HepG2 (cell line): ENCODE measurements at regions not wholly inside any gene's neighbourhood (a gene's known extent, or its start where the extent isn't known, plus 50 kb on each side); places are given as distances from the start of the nearest gene placed in this dataset.

Experiments used
- ATAC-seq: fragments of 200-7000 bp; cut with Tn5 transposase; 3 replicates; pipeline ENCODE4 v1.9.1; 2020; ENCODE audit warnings: mild to moderate bottlenecking, moderate library complexity
- BruUV-seq: library from RNA; stranded (reverse); fragments of 400-500 nt; replicated peaks from 2 replicates; lab custom pipeline; 2021; lab: Mats Ljungman, UMichigan
- CTCF ChIA-PET: fragments of 300-600 bp; formaldehyde crosslinking; extraction: SDS; loops from one replicate; lab custom pipeline; 2021; ENCODE audit warnings: low total read pairs, inconsistent platforms, low intra/inter-chr PET ratio; lab: Yijun Ruan, JAX
- POLR2A ChIA-PET: fragments of 350-600 bp; sonication (Branson Sonifier 250); formaldehyde crosslinking; loops from one replicate; lab custom pipeline; 2020; ENCODE audit warnings: antibody characterized with exemption, inconsistent platforms; lab: Yijun Ruan, JAX
- DNase-seq: peaks from one replicate; pipeline ENCODE4 v3.0.0-alpha.2; 2015; ENCODE audit warnings: low spot score
- FAIRE-seq: peaks from 3 replicates; lab custom pipeline; 2011; peaks lifted over from hg19 to GRCh38; lab: Jason Lieb, UNC
- H2AFZ ChIP-seq: one replicate; pipeline ENCODE4 v1.6.1; 2011; ENCODE audit warnings: low read length, inconsistent platforms
- H3K27ac ChIP-seq: fragments of 300-600 bp; 3 replicates; pipeline ENCODE4 v1.8.0; 2011; ENCODE audit warnings: mixed run types, mild to moderate bottlenecking, mixed read lengths, low read length, inconsistent platforms; ENCODE audit not compliant: insufficient read depth; ENCODE audit errors: extremely low read length
- H3K27me3 ChIP-seq, 2 experiments: fragments of 200-600 bp in 1 of 2; 2 replicates in 1 of 2; 3 replicates in 1 of 2; pipeline versions ENCODE4 v1.6.0 to v1.8.0; 2011; ENCODE audit warnings: low read length in 2 of 2, mild to moderate bottlenecking in 2 of 2, moderate library complexity in 2 of 2, inconsistent platforms in 1 of 2; ENCODE audit not compliant: insufficient read depth in 2 of 2, control insufficient read depth in 1 of 2
- H3K36me3 ChIP-seq, 2 experiments: fragments of 200-600 bp in 1 of 2; replicated peaks in 1 of 2; 2 replicates in 1 of 2; 3 replicates in 1 of 2; pipeline versions ENCODE4 v1.5.1 to v1.8.0; 2011; ENCODE audit warnings: low read length in 2 of 2, inconsistent platforms in 1 of 2; ENCODE audit not compliant: insufficient read depth in 2 of 2, control insufficient read depth in 1 of 2
- H3K4me1 ChIP-seq: 2 replicates; pipeline ENCODE4 v1.5.1; 2012; ENCODE audit warnings: low read length, inconsistent platforms; ENCODE audit not compliant: insufficient read depth
- H3K4me2 ChIP-seq: 2 replicates; pipeline ENCODE4 v1.6.0; 2011; ENCODE audit warnings: low read depth, low read length, inconsistent platforms
- H3K4me3 ChIP-seq, 3 experiments: fragments of 200-600 bp in 1 of 3; sonication (generic), shearing (Covaris generic) in 1 of 3; replicated peaks in 1 of 3; 2 replicates each; pipeline ENCODE4 v1.5.1; 2011 to 2016; ENCODE audit warnings: low read length in 3 of 3, inconsistent platforms in 2 of 3, low read depth in 2 of 3, mild to moderate bottlenecking in 2 of 3, control low read depth in 1 of 3, mixed read lengths in 1 of 3; ENCODE audit not compliant: insufficient read depth in 1 of 3
- H3K79me2 ChIP-seq: one replicate; pipeline ENCODE4 v1.6.1; 2011; ENCODE audit warnings: low read length, inconsistent platforms; ENCODE audit not compliant: insufficient read depth
- H3K9ac ChIP-seq: 2 replicates; pipeline ENCODE4 v1.6.0; 2011; ENCODE audit warnings: mild to moderate bottlenecking, low read depth, low read length, inconsistent platforms; ENCODE audit not compliant: insufficient read depth
- H3K9me3 ChIP-seq: 2 replicates; pipeline ENCODE4 v1.5.1; 2012; ENCODE audit warnings: mild to moderate bottlenecking, low read length
- H4K20me1 ChIP-seq: 2 replicates; pipeline ENCODE4 v1.6.0; 2011; ENCODE audit warnings: inconsistent platforms, mild to moderate bottlenecking, low read length, moderate library complexity; ENCODE audit not compliant: insufficient read depth
- BCL6 ChIP-seq: IDR thresholded peaks from 2 replicates; pipeline ENCODE4 v1.6.1; 2016; ENCODE audit warnings: missing genetic modification reagents, missing compliant biosample characterization
- DMTF1 ChIP-seq: sonication (generic); formaldehyde crosslinking; IDR thresholded peaks from 2 replicates; pipeline ENCODE4 v1.4.0; 2020; ENCODE audit warnings: mild to moderate bottlenecking, missing genetic modification reagents
- DNMT1 ChIP-seq: sonication (generic); formaldehyde crosslinking; IDR thresholded peaks from 2 replicates; pipeline ENCODE4 v1.5.1; 2020; ENCODE audit warnings: mild to moderate bottlenecking, missing genetic modification reagents
- GABPA ChIP-seq, 2 experiments: IDR thresholded peaks; 2 replicates each; pipeline ENCODE4 v1.6.1; 2011 to 2016; ENCODE audit warnings: low read depth in 2 of 2, low read length in 1 of 2, missing biosample characterization in 1 of 2, missing genetic modification characterization in 1 of 2
- MAFK ChIP-seq, 2 experiments: IDR thresholded peaks in 1 of 2; conservative IDR thresholded peaks in 1 of 2; 2 replicates each; pipeline ENCODE4 v1.6.1; 2011; ENCODE audit warnings: improper control_type of control experiment in 2 of 2, low read length in 2 of 2
- PATZ1 ChIP-seq: sonication (generic); formaldehyde crosslinking; IDR thresholded peaks from 2 replicates; pipeline ENCODE4 v1.4.0; 2020; ENCODE audit warnings: missing genetic modification reagents
- PAWR ChIP-seq: sonication (generic); formaldehyde crosslinking; IDR thresholded peaks from 2 replicates; pipeline ENCODE4 v1.4.0; 2020; ENCODE audit warnings: missing genetic modification reagents, mild to moderate bottlenecking, borderline replicate concordance
- SNAPC2 ChIP-seq: sonication (generic); formaldehyde crosslinking; IDR thresholded peaks from 2 replicates; pipeline ENCODE4 v1.8.1; 2022; ENCODE audit warnings: mild to moderate bottlenecking, missing genetic modification reagents
- SRF ChIP-seq: IDR thresholded peaks from 2 replicates; pipeline ENCODE4 v1.6.1; 2011; ENCODE audit warnings: mild to moderate bottlenecking, low read depth, low read length, moderate library complexity
- ZBTB44 ChIP-seq: sonication (generic); formaldehyde crosslinking; IDR thresholded peaks from 2 replicates; pipeline ENCODE4 v1.4.0; 2020; ENCODE audit warnings: missing genetic modification reagents
- ZBTB7A ChIP-seq: sonication (generic); formaldehyde crosslinking; IDR thresholded peaks from 2 replicates; pipeline ENCODE4 v1.8.0; 2022; ENCODE audit warnings: mild to moderate bottlenecking, missing genetic modification reagents
- ZNF33B ChIP-seq: sonication (generic); formaldehyde crosslinking; IDR thresholded peaks from 2 replicates; pipeline ENCODE4 v1.5.1; 2020; ENCODE audit warnings: mild to moderate bottlenecking, missing genetic modification reagents
- ZNF543 ChIP-seq: sonication (generic); formaldehyde crosslinking; IDR thresholded peaks from 2 replicates; pipeline ENCODE4 v1.4.0; 2020; ENCODE audit warnings: mild to moderate bottlenecking, missing genetic modification reagents
- ZNF660 ChIP-seq: sonication (generic); formaldehyde crosslinking; IDR thresholded peaks from 2 replicates; pipeline ENCODE4 v1.5.1; 2020; ENCODE audit warnings: mild to moderate bottlenecking, low read depth, missing genetic modification reagents, borderline replicate concordance
- ZNF703 ChIP-seq: sonication (generic); formaldehyde crosslinking; IDR thresholded peaks from 2 replicates; pipeline ENCODE4 v1.5.1; 2020; ENCODE audit warnings: missing genetic modification reagents, mild to moderate bottlenecking, moderate library complexity, borderline replicate concordance
- ZNF800 ChIP-seq: sonication (generic); formaldehyde crosslinking; IDR thresholded peaks from 2 replicates; pipeline ENCODE4 v1.4.0; 2020; ENCODE audit warnings: missing genetic modification reagents
- WGBS: methylation state at CpG from one replicate; pipeline ENCODE4 v1.1.6; 2017; ENCODE audit warnings: low lambda C conversion rate; 5-methylcytosine and 5-hydroxymethylcytosine counted together
- in situ Hi-C: cut with HindIII; loops from 2 replicates; pipeline ENCODE4 v1.10.0; 2017; ENCODE audit warnings: low pct_unique_long_range_greater_than_20kb; ENCODE audit not compliant: extremely low pct_ligation_motif_present
- intact Hi-C: fragments of 100-400 bp; cut with micrococcal nuclease; formaldehyde crosslinking; loops from one replicate; pipeline ENCODE4 v1.10.0; 2022; ENCODE audit not compliant: unreplicated experiment

GRCh38 chr2:104904889-104905288, 51.0 kb downstream of the POU3F3 start:
- H3K9ac ChIP-seq: no peak overlapping the region
- H3K9me3 ChIP-seq: no peaks in the 10 kb centered on the region
- no peaks in the 10 kb centered on the region for H3K36me3 ChIP-seq
- BruUV-seq: no TSS peak
- no peak for FAIRE-seq
- POLR2A ChIA-PET: no interaction called here
- no peaks in the 10 kb centered on the region for H4K20me1 ChIP-seq
- ATAC-seq: peak; percentile 60
- under 1% methylated on average over 5 of the region's 6 CpGs for WGBS
- no peaks in the 10 kb centered on the region for H3K79me2 ChIP-seq
- H3K27me3 ChIP-seq: peaks cover 0 to 36% of the 10 kb centered on the region in 2 experiments; a peak in 4 of 5 replicates
- in situ Hi-C loops: no loop called here
- CTCF ChIA-PET: no interaction called here
- DNase-seq: no peak
- no peak overlapping the region for H2AFZ ChIP-seq
- TF ChIP-seq PAWR (CRISPR knock-in tag): no peak
- TF ChIP-seq SNAPC2 (CRISPR knock-in tag): no peak
- no peak for TF ChIP-seq SRF
- no peak for TF ChIP-seq DNMT1
- TF ChIP-seq ZNF703 (CRISPR knock-in tag): no peak
- TF ChIP-seq ZBTB44 (CRISPR knock-in tag): no peak
- TF ChIP-seq ZNF33B (CRISPR knock-in tag): no peak
- no peak for TF ChIP-seq PATZ1 (CRISPR knock-in tag)
- no peak for TF ChIP-seq MAFK (conservative IDR thresholded peaks at IDR 0.05 in 1 of 2, IDR thresholded peaks at IDR 0.05 in 1 of 2; ENCODE audit: low read length in 2 of 2)
- no peak for TF ChIP-seq GABPA (IDR thresholded peaks at IDR 0.05; ENCODE audit: low read depth, low read length)
- TF ChIP-seq GABPA (CRISPR knock-in tag; IDR thresholded peaks at IDR 0.05; ENCODE audit: low read depth): no peak
- no peak for TF ChIP-seq ZBTB7A (CRISPR knock-in tag)
- no peak for TF ChIP-seq BCL6
- TF ChIP-seq DMTF1 (CRISPR knock-in tag): no peak
- TF ChIP-seq ZNF660: no peak
- no peak for TF ChIP-seq ZNF800 (CRISPR knock-in tag)
- no peak for TF ChIP-seq ZNF543 (CRISPR knock-in tag)
- H3K27ac ChIP-seq: no peak overlapping the region
- H3K4me2 ChIP-seq: no peak overlapping the region
- intact Hi-C loops: no loop called here
- H3K4me3 ChIP-seq: no peak overlapping the region
- H3K4me1 ChIP-seq: no peaks in the 10 kb centered on the region
